K562 (cell line): ENCODE measurements at regions not wholly inside any gene's neighbourhood (a gene's known extent, or its start where the extent isn't known, plus 50 kb on each side); places are given as distances from the start of the nearest gene placed in this dataset.

Experiments used
- ATAC-seq: fragments of 200-7000 bp; cut with Tn5 transposase; 3 replicates; pipeline ENCODE4 v1.9.1; 2020; ENCODE audit warnings: moderate library complexity
- BruUV-seq: library from RNA; stranded (reverse); fragments of 400-500 nt; replicated peaks from 2 replicates; lab custom pipeline; 2021; lab: Mats Ljungman, UMichigan
- CTCF ChIA-PET: fragments of 300-600 bp; formaldehyde crosslinking; extraction: SDS; loops from one replicate; lab custom pipeline; 2021; ENCODE audit warnings: low intra/inter-chr PET ratio; lab: Yijun Ruan, JAX
- POLR2A ChIA-PET: fragments of 300-600, 350-650 bp; sonication (Branson Sonifier 250); formaldehyde crosslinking; extraction: SDS; loops from one replicate; lab custom pipeline; 2021; ENCODE audit warnings: antibody characterized with exemption, inconsistent platforms; lab: Yijun Ruan, JAX
- DNase-seq, 4 experiments: peaks; one replicate each; pipeline versions ENCODE4 v3.0.0 to v3.0.0-alpha.2; 2011 to 2018; ENCODE audit warnings: low spot score in 3 of 4, mixed read lengths in 3 of 4; ENCODE audit errors: extremely low read depth in 1 of 4
- FAIRE-seq: peaks from 2 replicates; lab custom pipeline; 2011; peaks lifted over from hg19 to GRCh38; lab: Jason Lieb, UNC
- H2AFZ ChIP-seq: 2 replicates; pipeline ENCODE4 v1.6.0; 2011; ENCODE audit warnings: low read depth, low read length, control low read depth, inconsistent platforms
- H3K27ac ChIP-seq: fragments of 200-600 bp; 3 replicates; pipeline ENCODE4 v1.8.0; 2011; ENCODE audit warnings: low read depth, mild to moderate bottlenecking, control low read depth, inconsistent platforms, low read length, moderate library complexity, mixed read lengths; ENCODE audit errors: extremely low read depth
- H3K27me3 ChIP-seq, 2 experiments: fragments of 300-600 bp in 1 of 2; 2 replicates in 1 of 2; 3 replicates in 1 of 2; pipeline versions ENCODE4 v1.6.0 to v1.8.0; 2011; ENCODE audit warnings: inconsistent platforms in 2 of 2, low read length in 2 of 2, mild to moderate bottlenecking in 1 of 2, mixed read lengths in 1 of 2, moderate library complexity in 1 of 2; ENCODE audit not compliant: control insufficient read depth in 2 of 2, insufficient read depth in 2 of 2
- H3K36me3 ChIP-seq: fragments of 300-600 bp; 3 replicates; pipeline ENCODE4 v1.8.0; 2011; ENCODE audit warnings: mild to moderate bottlenecking, low read length, inconsistent platforms; ENCODE audit not compliant: control insufficient read depth, insufficient read depth
- H3K4me1 ChIP-seq, 2 experiments: fragments of 200-600 bp in 1 of 2; replicated peaks in 1 of 2; 2 replicates in 1 of 2; 3 replicates in 1 of 2; pipeline versions ENCODE4 v1.5.1 to v1.8.0; 2011; ENCODE audit warnings: inconsistent platforms in 2 of 2, low read length in 2 of 2, mild to moderate bottlenecking in 1 of 2, mixed read lengths in 1 of 2, moderate library complexity in 1 of 2; ENCODE audit not compliant: control insufficient read depth in 2 of 2, insufficient read depth in 2 of 2
- H3K4me2 ChIP-seq: 2 replicates; pipeline ENCODE4 v1.6.1; 2011; ENCODE audit warnings: low read length, control low read depth, inconsistent platforms, mixed read lengths; ENCODE audit not compliant: insufficient read depth
- H3K4me3 ChIP-seq: fragments of 200-600 bp; sonication (generic), shearing (Covaris generic); 2 replicates; pipeline ENCODE4 v1.5.1; 2016; ENCODE audit warnings: control low read depth, inconsistent platforms
- H3K79me2 ChIP-seq: fragments of 200-600 bp; 3 replicates; pipeline ENCODE4 v1.8.0; 2011; ENCODE audit warnings: low read length, inconsistent platforms; ENCODE audit not compliant: control insufficient read depth, insufficient read depth
- H3K9ac ChIP-seq, 2 experiments: 2 replicates each; pipeline versions ENCODE4 v1.6.0 to v1.6.1; 2011; ENCODE audit warnings: low read depth in 2 of 2, low read length in 2 of 2, control low read depth in 1 of 2, inconsistent platforms in 1 of 2, mild to moderate bottlenecking in 1 of 2, mixed read lengths in 1 of 2; ENCODE audit not compliant: insufficient read depth in 1 of 2
- H3K9me1 ChIP-seq: one replicate; pipeline ENCODE4 v1.6.0; 2011; ENCODE audit warnings: inconsistent platforms, mild to moderate bottlenecking, low read length, moderate library complexity; ENCODE audit not compliant: control insufficient read depth, insufficient read depth
- H3K9me3 ChIP-seq: replicated peaks from 2 replicates; pipeline ENCODE4 v1.5.1; 2011; ENCODE audit warnings: low read depth, low read length, inconsistent platforms; ENCODE audit not compliant: control insufficient read depth, insufficient read depth
- H4K20me1 ChIP-seq: replicated peaks from 2 replicates; pipeline ENCODE4 v1.6.1; 2011; ENCODE audit warnings: low read length, inconsistent platforms, mixed read lengths; ENCODE audit not compliant: control insufficient read depth, insufficient read depth
- ARID2 ChIP-seq: fragments of 450-650 bp; IDR thresholded peaks from 2 replicates; pipeline ENCODE4 v1.6.1; 2017; ENCODE audit warnings: antibody characterized with exemption, mild to moderate bottlenecking
- CREM ChIP-seq: IDR thresholded peaks from 2 replicates; pipeline ENCODE4 v1.6.1; 2014; ENCODE audit warnings: antibody characterized with exemption, low read depth
- EGR1 ChIP-seq: fragments of 450-650 bp; conservative IDR thresholded peaks from 2 replicates; pipeline ENCODE4 v1.6.1; 2017; ENCODE audit warnings: mild to moderate bottlenecking
- FOXM1 ChIP-seq, 2 experiments: fragments of 450-650 bp in 1 of 2; sonication (generic) in 1 of 2; formaldehyde crosslinking in 1 of 2; IDR thresholded peaks; 2 replicates each; pipeline versions ENCODE4 v1.6.1 to v1.9.0; 2017 to 2022; ENCODE audit warnings: low read depth in 2 of 2, mild to moderate bottlenecking in 2 of 2, missing genetic modification reagents in 1 of 2, moderate library complexity in 1 of 2
- GABPB2 ChIP-seq: fragments of 250-450 bp; sonication (Bioruptor Pico); conservative IDR thresholded peaks from 2 replicates; pipeline ENCODE4 v1.5.1; 2021; ENCODE audit warnings: mild to moderate bottlenecking
- GTF2A2 ChIP-seq: IDR thresholded peaks from 2 replicates; pipeline ENCODE4 v1.6.1; 2016; ENCODE audit warnings: mild to moderate bottlenecking, missing genetic modification characterization, missing compliant biosample characterization
- OTX1 ChIP-seq: fragments of 450-650 bp; formaldehyde crosslinking; IDR thresholded peaks from 2 replicates; pipeline ENCODE4 v1.4.0; 2022; ENCODE audit warnings: mild to moderate bottlenecking
- PHF21A ChIP-seq: fragments of 450-650 bp; IDR thresholded peaks from 2 replicates; pipeline ENCODE4 v1.6.1; 2017; ENCODE audit warnings: low read depth, borderline replicate concordance
- PHTF2 ChIP-seq: fragments of 250-450 bp; sonication (Bioruptor Pico); IDR thresholded peaks from 2 replicates; pipeline ENCODE4 v1.5.0; 2021; ENCODE audit warnings: mild to moderate bottlenecking
- POLR2AphosphoS5 ChIP-seq: IDR thresholded peaks from 2 replicates; pipeline ENCODE4 v1.6.1; 2011; ENCODE audit warnings: mild to moderate bottlenecking, low read depth, low read length, moderate library complexity; ENCODE audit not compliant: control insufficient read depth, insufficient read depth
- RBM25 ChIP-seq: fragments of 200-400 bp; formaldehyde crosslinking; IDR thresholded peaks from 2 replicates; pipeline ENCODE4 v1.6.1; 2018; ENCODE audit warnings: low read length, low read depth, moderate library complexity; ENCODE audit not compliant: severe bottlenecking
- SIN3B ChIP-seq: fragments of 450-650 bp; IDR thresholded peaks from 2 replicates; pipeline ENCODE4 v1.6.1; 2017; ENCODE audit warnings: low read depth, mild to moderate bottlenecking, moderate library complexity
- SOX6 ChIP-seq: fragments of 450-650 bp; IDR thresholded peaks from 2 replicates; pipeline ENCODE4 v1.6.1; 2014; ENCODE audit warnings: mild to moderate bottlenecking
- ZNF134 ChIP-seq: fragments of 250-450 bp; sonication (Bioruptor Pico); conservative IDR thresholded peaks from 2 replicates; pipeline ENCODE4 v1.4.0; 2020
- ZNF146 ChIP-seq: IDR thresholded peaks from one replicate; pipeline ENCODE4 v1.6.1; 2018; ENCODE audit warnings: missing compliant biosample characterization; ENCODE audit not compliant: unreplicated experiment
- WGBS: fragments of 100-300 bp; shearing (Covaris generic); methylation state at CpG from one replicate; pipeline ENCODE4 v1.1.6; 2016; ENCODE audit warnings: low coverage, mixed read lengths; ENCODE audit not compliant: insufficient coverage; ENCODE audit errors: missing lambda C conversion rate; 5-methylcytosine and 5-hydroxymethylcytosine counted together
- in situ Hi-C: fragments of 300-500 bp; cut with MboI; formaldehyde crosslinking; loops from 4 replicates; pipeline ENCODE4 v1.15.0; 2018; ENCODE audit warnings: inconsistent platforms, mixed read lengths
- intact Hi-C: fragments of 100-400 bp; cut with micrococcal nuclease; formaldehyde crosslinking; loops from 2 replicates; pipeline ENCODE4 v1.14.2; 2022
- TF ChIP-seq, protein P1 (sequence below), 3 experiments: fragments of 200-800 bp in 1 of 3; sonication (Bioruptor generic) in 1 of 3; sonication (generic) in 1 of 3; formaldehyde crosslinking in 1 of 3; IDR thresholded peaks; 2 replicates each; pipeline versions ENCODE4 v1.6.1 to v1.8.0; 2016 to 2022; ENCODE audit warnings: mild to moderate bottlenecking in 2 of 3, missing compliant biosample characterization in 2 of 3, missing genetic modification characterization in 2 of 3, missing genetic modification reagents in 1 of 3
- TF ChIP-seq, protein P2 (sequence below): fragments of 250-450 bp; sonication (Bioruptor Pico); IDR thresholded peaks from 2 replicates; pipeline ENCODE4 v1.8.0; 2021; ENCODE audit warnings: moderate library complexity, mild to moderate bottlenecking, inconsistent platforms

DNA sequence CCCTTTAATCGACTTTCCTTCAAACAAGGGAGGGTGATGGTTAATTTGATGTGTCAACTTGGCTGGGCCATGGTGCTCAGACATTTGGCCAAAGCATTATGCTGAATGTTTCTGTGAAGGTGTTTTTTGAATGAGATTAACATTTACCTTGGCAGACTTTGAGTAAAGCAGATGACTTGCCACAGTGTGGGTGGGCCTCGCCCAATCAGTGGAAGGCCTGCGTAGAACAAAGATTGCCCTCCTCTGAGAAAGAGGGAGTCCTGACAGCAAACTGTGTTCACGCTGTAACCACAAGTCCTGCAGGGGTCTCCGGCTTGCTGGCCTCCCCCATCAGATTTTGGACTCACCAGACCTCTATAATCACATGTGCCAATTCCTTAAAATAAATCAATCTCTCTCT is 118.7 kb downstream of the SOX9 start:
- no peak for ATAC-seq
- Histone ChIP-seq H3K9me3 (no peaks in the 10 kb centered on the region), H3K4me1 (no peaks in the 10 kb centered on the region), H3K9ac (no peak overlapping the region), H3K36me3 (no peaks in the 10 kb centered on the region), H4K20me1 (no peaks in the 10 kb centered on the region), H3K27ac (no peak overlapping the region), H3K27me3 (no peaks in the 10 kb centered on the region), H3K4me3 (no peak overlapping the region), H3K79me2 (no peaks in the 10 kb centered on the region), H2AFZ (no peak overlapping the region), H3K4me2 (no peak overlapping the region), H3K9me1 (no peaks in the 10 kb centered on the region)
- WGBS = 0% methylated on average over 5 of the region's 5 CpGs
- no peak for TF ChIP-seq ARID2
- peak; percentile 17 for TF ChIP-seq RBM25
- TF ChIP-seq ZNF134 (CRISPR knock-in tag) = peak; percentile 94
- FAIRE-seq = no peak
- intact Hi-C loops = no loop called here
- DNase-seq = no peak
- ChIA-PET CTCF (no interaction called here), POLR2A (no interaction called here)
- in situ Hi-C loops = no loop called here
- no TSS peak for BruUV-seq

DNA sequence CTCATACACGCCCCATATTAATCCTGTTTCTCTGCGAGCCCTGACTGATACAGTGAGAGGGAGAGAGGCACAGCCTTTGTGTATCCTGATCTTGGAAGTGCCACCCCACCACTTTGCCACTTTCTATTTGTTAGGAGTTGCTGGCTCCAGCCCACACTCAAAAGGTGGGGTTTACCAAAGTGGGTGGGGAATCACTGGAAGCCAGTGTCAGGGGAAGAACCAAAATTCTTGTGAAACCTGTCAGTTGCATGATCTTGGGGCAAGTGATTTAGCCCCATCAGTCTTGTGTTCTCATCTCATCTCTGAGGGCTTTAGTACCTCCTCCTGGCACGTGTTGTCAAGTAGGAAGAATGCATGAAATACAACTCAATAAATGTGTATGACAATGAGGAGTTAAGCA is 119.5 kb downstream of the SOX9 start:
- FAIRE-seq = no peak
- TF ChIP-seq FOXM1 (IDR thresholded peaks at IDR 0.05; ENCODE audit: low read depth) = no peak
- no peak for TF ChIP-seq FOXM1 (CRISPR knock-in tag; IDR thresholded peaks at IDR 0.05; ENCODE audit: low read depth)
- TF ChIP-seq ZNF146 (CRISPR knock-in tag) = no peak
- TF ChIP-seq GTF2A2 = no peak
- TF ChIP-seq OTX1 = no peak
- no peak for TF ChIP-seq CREM
- TF ChIP-seq PHF21A = no peak
- no peak for TF ChIP-seq SOX6
- TF ChIP-seq GABPB2 (CRISPR knock-in tag) = no peak
- TF ChIP-seq EGR1 = no peak
- TF ChIP-seq POLR2AphosphoS5 = no peak
- TF ChIP-seq, protein P1, sequence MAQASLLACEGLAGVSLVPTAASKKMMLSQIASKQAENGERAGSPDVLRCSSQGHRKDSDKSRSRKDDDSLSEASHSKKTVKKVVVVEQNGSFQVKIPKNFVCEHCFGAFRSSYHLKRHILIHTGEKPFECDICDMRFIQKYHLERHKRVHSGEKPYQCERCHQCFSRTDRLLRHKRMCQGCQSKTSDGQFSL (CRISPR knock-in tag; IDR thresholded peaks at IDR 0.05) = no peak
- TF ChIP-seq, protein P1 (tag; IDR thresholded peaks at IDR 0.05) = no peak
- TF ChIP-seq PHTF2 = no peak
- no peak for TF ChIP-seq SIN3B
- TF ChIP-seq, protein P2, sequence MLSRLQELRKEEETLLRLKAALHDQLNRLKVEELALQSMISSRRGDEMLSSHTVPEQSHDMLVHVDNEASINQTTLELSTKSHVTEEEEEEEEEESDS (CRISPR knock-in tag) = no peak

More for the DNA sequence above, 119.5 kb downstream of the SOX9 start:
- no TSS peak for BruUV-seq
- Histone ChIP-seq H3K36me3 (no peaks in the 10 kb centered on the region), H3K27ac (no peak overlapping the region), H3K79me2 (no peaks in the 10 kb centered on the region), H3K27me3 (no peaks in the 10 kb centered on the region), H3K9ac (no peak overlapping the region), H3K9me3 (no peaks in the 10 kb centered on the region), H3K4me3 (no peak overlapping the region), H3K4me2 (no peak overlapping the region), H3K4me1 (no peaks in the 10 kb centered on the region), H4K20me1 (no peaks in the 10 kb centered on the region), H2AFZ (no peak overlapping the region), H3K9me1 (no peaks in the 10 kb centered on the region)
- intact Hi-C loops = no loop called here
- ChIA-PET CTCF (no interaction called here), POLR2A (no interaction called here)
- ATAC-seq (no peak), DNase-seq (no peak)
- WGBS = 8% methylated on average over 2 of the region's 3 CpGs
- in situ Hi-C loops = no loop called here
